ENCODE measurements at regions not wholly inside any gene's neighbourhood (a gene's known extent, or its start where the extent isn't known, plus 50 kb on each side); places are given as distances from the start of the nearest gene placed in this dataset.

- DNase-seq, result no peak
Observed at GRCh38 chr4:124401606-124402005, 310.9 kb downstream of the ANKRD50 start.

GRCh38 chr4:124409044-124409443, 303.5 kb downstream of the ANKRD50 start:
- DNase-seq, result no peak

GRCh38 chr4:124414276-124415040, 298.1 kb downstream of the ANKRD50 start:
- no peak for DNase-seq

- DNase-seq, result no peak
Observed at GRCh38 chr4:124415146-124415545, 297.4 kb downstream of the ANKRD50 start.

- no peak for DNase-seq
Observed at GRCh38 chr4:124417371-124417770, 295.2 kb downstream of the ANKRD50 start.

GRCh38 chr4:124420166-124420695, 292.3 kb downstream of the ANKRD50 start:
- no peak for DNase-seq

- DNase-seq, result no peak
Observed at GRCh38 chr4:124423160-124423559, 289.4 kb downstream of the ANKRD50 start.

GRCh38 chr4:124426279-124426678, 286.3 kb downstream of the ANKRD50 start:
- DNase-seq, result no peak

- DNase-seq, result no peak
Observed at GRCh38 chr4:124427095-124427767, 285.3 kb downstream of the ANKRD50 start.

GRCh38 chr4:124428648-124429047, 283.9 kb downstream of the ANKRD50 start:
- no peak for DNase-seq

- DNase-seq, result no peak
Observed at GRCh38 chr4:124429746-124430250, 282.7 kb downstream of the ANKRD50 start.

GRCh38 chr4:124431653-124432192, 280.8 kb downstream of the ANKRD50 start:
- no peak for DNase-seq

- no peak for DNase-seq
Observed at GRCh38 chr4:124432500-124432899, 280.0 kb downstream of the ANKRD50 start.

- DNase-seq, result no peak
Observed at GRCh38 chr4:124433044-124433443, 279.5 kb downstream of the ANKRD50 start.

- DNase-seq, result no peak
Observed at GRCh38 chr4:124433500-124433899, 279.0 kb downstream of the ANKRD50 start.

GRCh38 chr4:124435274-124435950, 277.1 kb downstream of the ANKRD50 start:
- DNase-seq, result no peak

- no peak for DNase-seq
Observed at GRCh38 chr4:124437853-124438495, 274.6 kb downstream of the ANKRD50 start.

GRCh38 chr4:124445071-124445470, 267.5 kb downstream of the ANKRD50 start:
- DNase-seq, result no peak

GRCh38 chr4:124449881-124450280, 262.7 kb downstream of the ANKRD50 start:
- DNase-seq, result no peak

- no peak for DNase-seq
Observed at GRCh38 chr4:124450851-124451250, 261.7 kb downstream of the ANKRD50 start.

GRCh38 chr4:124454772-124455270, 257.7 kb downstream of the ANKRD50 start:
- no peak for DNase-seq

GRCh38 chr4:124455671-124456070, 256.9 kb downstream of the ANKRD50 start:
- DNase-seq, result no peak

Data from kidney glomerular epithelial cell (primary cell).